Neural cell (in vitro differentiated cells): ENCODE measurements at regions not wholly inside any gene's neighbourhood (a gene's known extent, or its start where the extent isn't known, plus 50 kb on each side); places are given as distances from the start of the nearest gene placed in this dataset.

ENCODE experiments used
- CTCF ChIP-seq: fragments of 450-650 bp; IDR thresholded peaks from 2 replicates; pipeline ENCODE4 v1.5.1; 2014; ENCODE audit warnings: antibody characterized with exemption, mild to moderate bottlenecking, moderate library complexity; ENCODE audit not compliant: poor library complexity, severe bottlenecking
- EZH2 ChIP-seq: fragments of 200-600, 300-800 bp; shearing (Covaris generic), sonication (generic); IDR thresholded peaks from 2 replicates; pipeline ENCODE4 v1.6.1; 2014; ENCODE audit warnings: antibody characterized with exemption, low read length, borderline replicate concordance, mild to moderate bottlenecking; ENCODE audit not compliant: insufficient read depth, poor library complexity, severe bottlenecking
- MXI1 ChIP-seq: fragments of 450-650 bp; conservative IDR thresholded peaks from 2 replicates; pipeline ENCODE4 v1.6.1; 2014; ENCODE audit warnings: antibody characterized with exemption, mild to moderate bottlenecking; ENCODE audit not compliant: poor library complexity, severe bottlenecking
- POLR2AphosphoS5 ChIP-seq: IDR thresholded peaks from 2 replicates; pipeline ENCODE4 v1.6.1; 2012

GRCh38 chr9:115235221-115235620 lies 117.3 kb upstream of the TNC start:
- no peak for TF ChIP-seq EZH2
- TF ChIP-seq CTCF = no peak
- TF ChIP-seq MXI1 = no peak
- no peak for TF ChIP-seq POLR2AphosphoS5
